NB4 (cell line): ENCODE measurements at regions not wholly inside any gene's neighbourhood (a gene's known extent, or its start where the extent isn't known, plus 50 kb on each side); places are given as distances from the start of the nearest gene placed in this dataset.

ENCODE experiments used
- DNase-seq: peaks from one replicate; pipeline ENCODE4 v3.0.0; 2010; ENCODE audit warnings: low read depth
- H3K4me3 ChIP-seq: one replicate; pipeline ENCODE4 v1.5.1; 2011; ENCODE audit warnings: mild to moderate bottlenecking, low read depth, low read length, moderate library complexity
- CTCF ChIP-seq: IDR thresholded peaks from one replicate; pipeline ENCODE4 v1.5.1; 2012; ENCODE audit warnings: low read depth, low read length
- MAX ChIP-seq: IDR thresholded peaks from 2 replicates; pipeline ENCODE4 v1.6.1; 2011; ENCODE audit warnings: low read depth, low read length
- MYC ChIP-seq: IDR thresholded peaks from 2 replicates; pipeline ENCODE4 v1.6.1; 2011; ENCODE audit warnings: low read depth, low read length
- POLR2A ChIP-seq: IDR thresholded peaks from 2 replicates; pipeline ENCODE4 v1.6.1; 2011; ENCODE audit warnings: mild to moderate bottlenecking; ENCODE audit not compliant: insufficient read length; ENCODE audit errors: extremely low read depth

- H3K4me3 ChIP-seq, result no peak overlapping the region
- DNase-seq, result no peak
- no peak for TF ChIP-seq MYC
- no peak for TF ChIP-seq CTCF
- no peak for TF ChIP-seq MAX
- TF ChIP-seq POLR2A, result no peak
Measured at GRCh38 chr4:18241727-18242126, 220.2 kb upstream of the LCORL start.

GRCh38 chr4:18234108-18234507 lies 212.6 kb upstream of the LCORL start:
- no peak overlapping the region for H3K4me3 ChIP-seq
- TF ChIP-seq CTCF (no peak), MAX (no peak), POLR2A (no peak), MYC (no peak)
- no peak for DNase-seq

GRCh38 chr4:18231726-18232125 lies 210.2 kb upstream of the LCORL start:
- H3K4me3 ChIP-seq, result no peak overlapping the region
- TF ChIP-seq CTCF (no peak), POLR2A (no peak), MYC (no peak), MAX (no peak)
- DNase-seq, result no peak

GRCh38 chr4:18227880-18228279 lies 206.3 kb upstream of the LCORL start:
- DNase-seq, result no peak
- TF ChIP-seq MYC, result no peak
- TF ChIP-seq POLR2A, result no peak
- no peak for TF ChIP-seq MAX
- TF ChIP-seq CTCF, result no peak
- H3K4me3 ChIP-seq, result no peak overlapping the region

GRCh38 chr4:18214411-18215055 lies 193.0 kb upstream of the LCORL start:
- no peak for DNase-seq
- TF ChIP-seq MYC (no peak), CTCF (no peak), MAX (no peak), POLR2A (no peak)
- H3K4me3 ChIP-seq, result no peak overlapping the region
